Left renal pelvis (tissue), 4 donors: ENCODE measurements at regions not wholly inside any gene's neighbourhood (a gene's known extent, or its start where the extent isn't known, plus 50 kb on each side); places are given as distances from the start of the nearest gene placed in this dataset.
"Not testable (repeated sequence)": the region's sequence is repeated elsewhere in the genome, so short reads cannot be mapped to it uniquely, and the experiment has no call there.

Source experiments
- DNase-seq, 4 donors: peaks; one replicate each; pipeline ENCODE4 v3.0.0-alpha.2; 2013; ENCODE audit warnings: low read depth in 4 of 4, low spot score in 3 of 4

GRCh38 chr14:86221000-86221399, 691.1 kb downstream of the FLRT2 start:
- DNase-seq = no peak

DNA sequence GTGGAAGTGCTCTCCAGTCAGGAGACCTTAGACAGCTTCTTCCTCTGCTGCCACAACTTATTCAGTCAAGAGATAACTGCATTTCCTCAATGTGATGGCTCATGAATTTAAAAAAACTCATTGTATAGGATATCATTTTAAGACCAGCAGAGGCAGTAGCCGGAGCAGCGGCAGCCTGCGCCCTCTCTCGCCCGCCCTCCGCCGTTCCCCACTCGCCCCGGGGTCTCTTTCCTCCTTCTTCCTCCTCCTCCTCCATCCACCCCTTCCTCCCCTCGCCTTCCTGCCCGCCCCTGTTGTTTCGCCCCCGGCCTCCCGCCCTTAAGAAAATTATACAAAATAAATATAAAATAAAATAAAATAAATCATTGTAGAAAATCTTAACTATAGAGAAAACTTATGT, 687.6 kb downstream of the FLRT2 start:
- no peak for DNase-seq

DNA sequence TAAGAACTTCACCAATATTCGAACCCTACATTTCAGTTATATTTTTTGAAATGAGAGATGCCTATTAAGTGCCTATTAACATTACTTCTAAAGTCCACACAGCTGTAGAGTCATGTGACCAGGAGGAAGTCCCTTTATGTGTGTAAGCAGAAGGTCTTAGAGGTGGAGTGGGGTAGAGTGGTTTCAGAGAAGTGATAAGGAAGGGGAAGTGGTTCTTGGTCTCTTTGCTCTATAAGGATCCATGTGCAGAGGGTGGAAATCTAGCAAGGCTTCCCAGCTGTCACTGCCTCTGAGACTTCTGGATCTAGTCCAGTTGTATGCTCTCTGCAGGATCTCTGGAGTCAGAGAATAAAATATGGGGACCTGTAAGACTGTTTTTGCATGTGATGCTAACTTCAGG, 673.9 kb downstream of the FLRT2 start:
- DNase-seq = no peak

DNA sequence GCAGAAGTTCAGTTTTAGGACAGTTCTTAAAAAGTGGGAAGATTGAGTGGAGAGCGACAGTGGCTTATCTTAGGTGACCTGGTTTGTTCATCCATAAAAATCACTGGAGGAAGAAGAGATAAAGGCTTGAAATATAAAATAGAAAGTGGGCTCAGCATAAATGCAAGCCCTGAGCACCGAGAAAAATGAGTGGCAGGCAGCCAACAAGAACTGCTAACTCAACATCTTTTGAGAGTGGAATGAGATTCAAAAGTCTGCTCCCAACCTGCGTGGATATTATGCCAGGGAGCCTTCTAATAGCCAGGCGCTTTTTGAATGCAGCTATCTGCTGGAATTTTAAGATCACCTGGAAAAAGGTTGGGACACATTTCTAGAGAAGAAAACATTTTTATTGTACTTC, 666.5 kb downstream of the FLRT2 start:
- DNase-seq = peak in 1 of 4 donors; percentile 6

DNA sequence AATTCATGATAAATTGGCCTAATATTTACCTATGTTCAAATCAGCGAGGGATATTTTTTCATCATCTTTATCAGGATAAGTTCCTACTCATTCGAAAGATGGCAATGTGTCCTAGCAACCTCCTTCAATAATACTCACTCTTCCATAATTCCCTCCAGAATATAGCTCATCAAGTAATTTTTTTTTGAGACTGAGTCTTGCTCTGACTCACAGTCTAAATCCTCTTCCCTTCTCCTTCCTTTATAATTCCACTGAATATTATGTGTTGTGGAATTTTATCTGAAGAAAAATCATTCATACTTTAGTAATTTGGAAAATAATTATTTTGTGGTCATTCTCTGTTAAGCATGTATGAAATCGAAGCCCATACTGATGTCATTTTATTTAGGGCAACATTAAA, 663.8 kb downstream of the FLRT2 start:
- DNase-seq = no peak

GRCh38 chr14:86179980-86180379, 650.0 kb downstream of the FLRT2 start:
- no peak for DNase-seq

DNA sequence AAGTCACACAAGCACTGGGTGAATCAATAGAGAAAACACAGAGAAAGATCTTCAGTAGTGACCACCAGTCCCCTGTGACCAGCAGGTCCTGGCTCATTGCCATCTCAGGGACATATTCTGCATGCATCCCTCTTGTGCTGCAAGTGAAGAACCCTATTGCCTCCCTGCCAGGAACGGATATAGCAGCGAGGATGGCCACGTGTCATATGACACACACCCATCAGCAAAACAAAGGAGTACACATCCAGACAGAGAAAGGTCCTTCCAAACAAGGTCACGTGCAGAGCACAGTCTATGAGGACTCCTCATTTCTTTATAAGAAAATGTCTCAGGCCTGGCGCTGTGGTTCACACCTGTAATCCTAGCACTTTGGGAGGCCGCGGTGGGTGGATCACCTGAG, 638.4 kb downstream of the FLRT2 start:
- DNase-seq = no peak

DNA sequence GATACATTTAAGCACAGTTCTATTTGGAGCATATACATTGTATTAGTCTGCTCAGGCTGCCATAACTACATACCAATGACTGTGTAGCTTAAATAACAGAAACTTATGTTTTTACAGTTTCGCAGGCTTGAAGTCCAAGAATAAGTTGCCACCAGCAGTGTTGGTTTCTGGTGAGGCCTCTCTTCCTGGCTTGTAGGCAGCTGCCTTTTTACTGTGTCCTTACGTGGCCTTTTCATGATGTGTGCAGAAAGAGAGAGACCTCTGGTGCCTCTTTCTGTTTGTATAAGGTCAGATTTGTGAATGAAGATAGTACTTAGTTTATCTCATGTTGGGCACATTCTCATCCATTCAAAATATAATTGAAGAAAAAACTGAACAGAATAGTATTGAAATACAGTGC, 636.6 kb downstream of the FLRT2 start:
- DNase-seq = no peak

DNA sequence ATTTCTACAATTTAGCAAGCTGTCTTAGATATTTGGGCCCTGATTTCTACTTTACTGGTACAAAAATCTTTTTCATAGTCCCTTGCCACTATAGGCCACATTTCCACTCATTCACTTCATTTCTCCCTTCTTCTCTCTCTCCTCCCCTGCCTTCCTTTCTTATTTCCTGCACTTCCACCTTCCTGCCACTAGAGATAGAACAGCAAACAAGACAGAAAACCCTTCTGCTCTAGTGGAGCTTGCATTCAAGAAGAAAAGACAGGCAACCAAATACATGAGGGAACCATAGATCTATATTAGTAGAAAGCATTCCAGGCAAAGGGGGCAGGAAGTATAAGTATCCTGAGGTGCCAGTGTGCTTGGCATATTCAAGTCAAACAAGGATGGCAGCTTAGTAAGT, 623.5 kb downstream of the FLRT2 start:
- DNase-seq = no peak

DNA sequence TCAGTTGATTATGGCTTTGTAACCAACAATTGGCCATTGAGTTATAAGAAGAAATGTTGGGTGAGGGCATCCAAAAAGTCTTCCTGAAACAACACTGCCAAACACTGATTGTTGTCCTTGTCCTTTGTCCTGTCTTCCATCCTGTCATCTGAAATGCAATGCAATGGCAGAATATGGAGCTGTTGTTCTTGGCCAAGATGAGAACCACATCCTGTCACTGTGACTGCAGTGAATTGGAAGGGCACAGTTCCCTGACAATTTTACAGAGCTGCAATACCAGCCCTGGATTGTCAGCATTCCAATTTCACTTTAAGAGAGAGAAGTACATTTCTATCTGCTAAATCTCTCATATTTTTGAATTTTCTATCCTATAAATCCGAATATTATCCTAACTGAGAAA, 613.3 kb downstream of the FLRT2 start:
- no peak for DNase-seq

- DNase-seq = no peak
Measured at GRCh38 chr14:86141966-86142365, 612.0 kb downstream of the FLRT2 start.

DNA sequence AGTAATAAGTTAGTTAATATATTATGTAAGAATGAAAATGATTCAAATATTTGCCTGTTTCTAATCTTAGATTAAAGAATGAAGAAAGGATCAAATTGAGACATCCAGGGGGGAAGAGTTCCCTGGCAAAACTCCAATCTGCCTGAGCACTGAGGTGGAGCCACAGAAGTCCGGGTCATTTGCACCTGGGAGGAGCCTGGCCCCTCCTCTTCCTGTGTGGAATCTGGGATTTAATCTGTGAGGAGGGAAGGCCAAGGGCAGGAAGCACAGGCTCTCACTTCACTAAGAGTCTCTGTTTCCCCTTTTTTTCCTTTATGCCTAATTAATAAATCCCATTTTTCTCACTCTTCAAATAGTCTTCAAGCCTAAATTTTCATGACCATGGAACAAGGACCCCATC, 599.5 kb downstream of the FLRT2 start:
- DNase-seq = no peak

DNA sequence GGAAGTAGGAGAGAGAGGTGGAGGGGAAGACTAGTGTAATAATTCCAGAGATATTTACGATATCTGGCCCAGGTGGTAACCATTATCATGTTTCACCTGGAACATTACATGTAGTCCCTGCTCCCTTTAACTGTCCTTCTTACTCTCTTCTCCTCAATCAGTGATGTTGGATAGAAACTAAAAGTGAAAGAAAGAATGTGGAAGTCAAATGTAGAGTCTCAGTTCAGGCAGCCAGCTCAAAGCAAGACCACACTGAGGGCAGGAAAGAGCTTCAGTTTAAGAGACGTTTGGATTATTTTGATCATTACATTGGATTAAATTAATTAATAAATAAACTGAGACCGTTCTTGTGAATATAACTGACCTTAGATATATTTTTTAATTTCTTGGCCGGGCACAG, 594.4 kb downstream of the FLRT2 start:
- no peak for DNase-seq

DNA sequence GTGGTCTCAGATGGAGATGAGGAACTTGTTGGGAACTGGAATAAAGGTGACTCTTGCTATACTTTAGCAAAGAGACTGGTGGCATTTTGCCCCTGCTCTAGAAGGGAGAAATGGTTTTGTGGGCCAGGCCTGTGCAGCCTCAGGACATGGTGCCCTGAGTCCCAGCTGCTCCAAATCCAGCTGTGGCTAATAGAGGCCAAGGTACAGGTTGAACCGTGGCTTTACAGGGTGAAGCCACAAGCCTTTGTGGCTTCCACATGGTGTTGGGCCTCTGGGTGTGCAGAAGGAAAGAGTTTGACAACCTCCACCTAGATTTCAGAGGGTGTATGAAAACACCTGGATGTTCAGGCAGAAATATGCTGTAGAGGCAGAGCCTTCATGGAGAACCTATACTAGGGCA, 586.0 kb downstream of the FLRT2 start:
- no peak for DNase-seq

- not testable (repeated sequence) for DNase-seq
Measured at GRCh38 chr14:86110871-86111270, 580.9 kb downstream of the FLRT2 start.

DNA sequence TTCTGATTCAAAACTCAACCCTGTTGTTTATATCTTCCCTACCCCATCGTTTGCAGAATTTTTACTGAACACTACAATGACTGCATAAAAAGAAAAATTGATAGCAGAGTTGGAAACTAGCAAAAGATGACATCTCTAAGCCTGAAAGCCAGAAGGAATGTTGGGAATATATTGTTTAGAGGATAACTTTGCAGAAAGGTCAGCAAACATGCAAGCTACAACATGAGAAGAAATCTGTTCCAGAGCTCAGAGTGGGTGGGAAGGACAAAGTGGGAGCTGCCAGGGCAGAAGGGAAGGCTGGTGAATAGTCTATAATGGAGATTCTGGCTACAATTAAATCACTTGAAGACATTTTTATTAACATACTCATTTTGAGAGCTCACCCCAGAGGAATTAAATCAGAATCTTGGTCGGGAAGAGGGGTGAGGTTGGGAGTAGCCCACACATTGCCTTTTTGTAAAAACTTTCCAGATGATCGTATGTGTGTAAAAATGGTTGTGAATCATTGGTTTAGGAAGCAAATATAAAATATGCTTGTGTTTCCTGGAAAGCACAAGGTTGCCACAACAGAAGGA, 574.8 kb downstream of the FLRT2 start:
- no peak for DNase-seq

DNA sequence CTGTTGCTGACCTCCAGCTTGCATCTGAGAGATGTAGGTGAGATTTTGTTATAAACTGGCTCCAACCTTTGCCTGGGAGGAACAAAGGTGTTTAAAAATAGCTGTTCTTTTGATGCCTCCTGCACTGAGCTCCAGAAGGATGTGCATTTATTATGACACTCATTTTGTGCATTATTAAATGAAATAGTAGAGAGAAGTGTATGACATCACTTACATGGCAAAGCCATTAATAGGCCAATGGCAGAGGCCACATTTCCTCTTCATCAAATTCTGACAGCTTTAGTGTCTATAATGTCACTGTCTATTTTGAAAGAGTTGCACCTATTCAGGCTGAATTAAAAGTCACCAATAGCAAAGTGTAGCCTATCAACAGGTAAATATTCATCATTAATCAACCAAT, 564.6 kb downstream of the FLRT2 start:
- DNase-seq = no peak

- DNase-seq = no peak
Measured at GRCh38 chr14:86091811-86092210, 561.9 kb downstream of the FLRT2 start.

DNA sequence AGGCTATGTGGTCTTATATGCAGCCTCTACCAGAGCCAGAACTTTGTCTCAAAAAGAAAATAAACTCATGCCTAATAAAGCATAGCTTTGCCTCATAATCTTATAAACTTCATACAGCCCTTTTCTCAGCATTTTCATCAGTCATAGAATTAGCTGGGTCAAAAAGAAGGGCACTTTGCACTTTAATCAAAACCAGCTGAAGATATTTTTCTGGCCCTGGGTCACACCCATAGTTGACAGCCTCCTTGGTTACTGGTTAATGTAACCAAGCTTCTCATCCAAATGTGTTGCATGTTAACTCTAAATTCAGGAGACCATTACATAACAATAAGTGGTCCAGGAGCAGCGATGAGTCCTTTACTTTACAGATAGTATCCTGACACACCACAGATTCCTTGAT, 558.2 kb downstream of the FLRT2 start:
- DNase-seq = no peak

GRCh38 chr14:86087377-86087776, 557.4 kb downstream of the FLRT2 start:
- DNase-seq = no peak

- DNase-seq = no peak
Measured at GRCh38 chr14:86086962-86087361, 557.0 kb downstream of the FLRT2 start.

- DNase-seq = no peak
Measured at GRCh38 chr14:86084097-86084496, 554.2 kb downstream of the FLRT2 start.

GRCh38 chr14:86083616-86084015, 553.7 kb downstream of the FLRT2 start:
- DNase-seq = no peak
